Esophagus muscularis mucosa (tissue), 4 donors: ENCODE measurements at regions not wholly inside any gene's neighbourhood (a gene's known extent, or its start where the extent isn't known, plus 50 kb on each side); places are given as distances from the start of the nearest gene placed in this dataset.
"Not testable (repeated sequence)": the region's sequence is repeated elsewhere in the genome, so short reads cannot be mapped to it uniquely, and the experiment has no call there.

Source experiments
- DNase-seq: peaks from one replicate; pipeline ENCODE4 v3.0.0-alpha.2; 2017; ENCODE audit errors: extremely low spot score
- H3K27ac ChIP-seq, 4 donors: fragments of 200-600 bp; sonication (generic); replicated peaks in 1 of 4; 1 replicate in 3 of 4; 2 replicates in 1 of 4; pipeline ENCODE4 v1.5.1; 2016 to 2019; ENCODE audit warnings: mild to moderate bottlenecking in 1 of 4
- H3K27me3 ChIP-seq, 4 donors: fragments of 200-600 bp; sonication (generic); one replicate each; pipeline versions ENCODE4 v1.5.1 to v1.6.0; 2016 to 2019
- H3K36me3 ChIP-seq, 4 donors: fragments of 200-600 bp; sonication (generic); one replicate each; pipeline ENCODE4 v1.5.1; 2016 to 2019
- H3K4me1 ChIP-seq, 4 donors: fragments of 200-600 bp; sonication (generic); one replicate each; pipeline ENCODE4 v1.5.1; 2016 to 2019
- H3K4me3 ChIP-seq, 4 donors: fragments of 200-600 bp; sonication (generic); 1 replicate in 2 of 4; 2 replicates in 2 of 4; pipeline ENCODE4 v1.5.1; 2016 to 2019; ENCODE audit warnings: mild to moderate bottlenecking in 4 of 4, moderate library complexity in 1 of 4
- H3K9me3 ChIP-seq, 4 donors: fragments of 200-600 bp; sonication (generic); 1 replicate in 3 of 4; 2 replicates in 1 of 4; pipeline ENCODE4 v1.5.1; 2016 to 2019
- EP300 ChIP-seq: sonication (generic); formaldehyde crosslinking; IDR thresholded peaks from one replicate; pipeline ENCODE4 v1.6.1; 2017; ENCODE audit warnings: antibody characterized with exemption
- POLR2A ChIP-seq: fragments of 450-650 bp; IDR thresholded peaks from one replicate; pipeline ENCODE4 v1.6.1; 2017; ENCODE audit warnings: antibody characterized with exemption, moderate library complexity, mild to moderate bottlenecking, low read depth
- POLR2AphosphoS5 ChIP-seq, 2 donors: sonication (generic); formaldehyde crosslinking; IDR thresholded peaks; one replicate each; pipeline ENCODE4 v1.6.1; 2017; ENCODE audit warnings: antibody characterized with exemption in 2 of 2
- WGBS: methylation state at CpG from one replicate; pipeline ENCODE4 v1.1.5; 2018; 5-methylcytosine and 5-hydroxymethylcytosine counted together
- intact Hi-C: fragments of 100-400 bp; cut with DNase I; formaldehyde crosslinking; loops from one replicate; pipeline ENCODE4 v1.15.1; 2023
- TF ChIP-seq, protein P1 (sequence below), 3 experiments: fragments of 200-600 bp in 2 of 3; fragments of 450-650 bp in 1 of 3; sonication (generic) in 2 of 3; IDR thresholded peaks; one replicate each; pipeline ENCODE4 v1.5.1; 2017 to 2019; ENCODE audit warnings: antibody characterized with exemption in 3 of 3, mild to moderate bottlenecking in 2 of 3, moderate library complexity in 1 of 3

DNA sequence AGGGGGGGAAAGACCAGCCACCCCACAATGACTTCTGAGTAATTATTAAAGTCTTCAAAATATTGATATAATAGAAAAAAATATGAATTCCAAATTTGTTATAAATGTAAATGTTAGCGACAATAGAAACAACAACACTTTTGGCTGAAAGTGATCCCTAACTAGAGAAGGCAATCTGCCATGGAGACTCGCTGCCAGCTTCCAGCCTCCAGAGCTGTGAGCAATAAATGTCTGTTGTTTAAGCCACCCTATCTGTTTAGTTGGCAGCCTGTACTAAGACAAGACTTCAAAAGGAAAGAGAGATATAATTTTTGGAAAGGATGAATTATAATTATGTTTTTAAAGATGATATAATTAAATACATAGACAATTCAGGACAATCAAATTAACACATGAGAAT, 130.8 kb upstream of the HSFY2 start:
- Histone ChIP-seq H3K36me3 (no peaks in the 10 kb centered on the region), H3K9me3 (no peaks in the 10 kb centered on the region), H3K4me3 (no peak overlapping the region), H3K4me1 (no peaks in the 10 kb centered on the region), H3K27me3 (no peaks in the 10 kb centered on the region), H3K27ac (no peak overlapping the region)
- TF ChIP-seq POLR2A (no peak), POLR2AphosphoS5 (IDR thresholded peaks at IDR 0.05) (no peak), EP300 (no peak)
- TF ChIP-seq, protein P1, sequence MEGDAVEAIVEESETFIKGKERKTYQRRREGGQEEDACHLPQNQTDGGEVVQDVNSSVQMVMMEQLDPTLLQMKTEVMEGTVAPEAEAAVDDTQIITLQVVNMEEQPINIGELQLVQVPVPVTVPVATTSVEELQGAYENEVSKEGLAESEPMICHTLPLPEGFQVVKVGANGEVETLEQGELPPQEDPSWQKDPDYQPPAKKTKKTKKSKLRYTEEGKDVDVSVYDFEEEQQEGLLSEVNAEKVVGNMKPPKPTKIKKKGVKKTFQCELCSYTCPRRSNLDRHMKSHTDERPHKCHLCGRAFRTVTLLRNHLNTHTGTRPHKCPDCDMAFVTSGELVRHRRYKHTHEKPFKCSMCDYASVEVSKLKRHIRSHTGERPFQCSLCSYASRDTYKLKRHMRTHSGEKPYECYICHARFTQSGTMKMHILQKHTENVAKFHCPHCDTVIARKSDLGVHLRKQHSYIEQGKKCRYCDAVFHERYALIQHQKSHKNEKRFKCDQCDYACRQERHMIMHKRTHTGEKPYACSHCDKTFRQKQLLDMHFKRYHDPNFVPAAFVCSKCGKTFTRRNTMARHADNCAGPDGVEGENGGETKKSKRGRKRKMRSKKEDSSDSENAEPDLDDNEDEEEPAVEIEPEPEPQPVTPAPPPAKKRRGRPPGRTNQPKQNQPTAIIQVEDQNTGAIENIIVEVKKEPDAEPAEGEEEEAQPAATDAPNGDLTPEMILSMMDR (IDR thresholded peaks at IDR 0.05), result no peak
- DNase-seq, result no peak
- WGBS, result no CpG with 5 or more reads among the region's 2 CpGs
- intact Hi-C loops, result no loop called here

DNA sequence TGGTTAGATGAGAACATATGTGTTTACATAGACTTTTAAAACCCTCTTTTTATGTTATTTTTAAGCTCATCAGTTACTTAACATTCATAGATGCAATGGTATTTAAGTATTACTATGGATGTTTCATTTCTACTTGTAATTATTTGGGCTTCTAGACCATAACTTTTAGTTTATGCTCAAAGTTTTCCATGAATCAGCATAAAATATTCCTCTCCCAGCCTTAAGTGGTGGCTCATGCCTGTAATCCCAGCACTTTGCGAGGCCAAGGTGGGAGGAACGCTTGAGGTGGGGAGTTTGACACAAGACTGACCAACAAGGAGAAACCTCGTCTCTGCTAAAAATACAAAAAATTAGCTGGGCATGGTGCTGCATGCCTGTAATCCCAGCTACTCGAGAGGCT, 118.5 kb upstream of the HSFY2 start:
- Histone ChIP-seq H3K27ac (no peak overlapping the region), H3K4me1 (no peaks in the 10 kb centered on the region), H3K4me3 (no peak overlapping the region), H3K36me3 (no peaks in the 10 kb centered on the region), H3K9me3 (peaks cover 0 to 3% (median 0%) of the 10 kb centered on the region in 4 donors), H3K27me3 (no peaks in the 10 kb centered on the region)
- intact Hi-C loops, result no loop called here
- TF ChIP-seq EP300, result no peak
- TF ChIP-seq, protein P1 (IDR thresholded peaks at IDR 0.05), result no peak
- no peak for TF ChIP-seq POLR2AphosphoS5 (IDR thresholded peaks at IDR 0.05)
- TF ChIP-seq POLR2A, result no peak
- DNase-seq, result no peak
- WGBS, result no CpG with 5 or more reads among the region's 4 CpGs

DNA sequence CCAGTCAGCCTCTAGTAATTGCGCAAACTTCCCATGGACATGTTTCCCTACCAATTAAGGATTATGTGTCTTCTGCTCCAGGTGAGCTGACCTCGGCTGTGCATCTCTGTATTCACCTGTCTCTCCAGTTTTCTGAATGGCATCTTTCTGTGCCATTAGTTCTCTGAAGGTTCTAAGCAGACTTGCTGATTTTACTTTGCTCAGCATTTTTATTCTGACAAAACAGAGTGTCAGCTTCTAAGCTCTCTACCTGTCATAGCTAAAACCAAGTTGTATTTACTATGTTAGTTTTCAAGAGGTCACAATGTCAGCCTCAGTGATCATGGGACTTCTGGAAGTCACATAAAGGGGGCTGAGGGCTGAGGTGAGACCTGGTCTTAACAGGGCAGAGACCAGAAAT, 116.0 kb upstream of the HSFY2 start:
- no CpG with 5 or more reads among the region's 2 CpGs for WGBS
- Histone ChIP-seq H3K27me3 (no peaks in the 10 kb centered on the region), H3K4me3 (no peak overlapping the region), H3K27ac (no peak overlapping the region), H3K36me3 (no peaks in the 10 kb centered on the region), H3K9me3 (peaks cover 0 to 3% (median 0%) of the 10 kb centered on the region in 4 donors), H3K4me1 (no peaks in the 10 kb centered on the region)
- intact Hi-C loops, result no loop called here
- DNase-seq, result no peak
- TF ChIP-seq POLR2A (no peak), EP300 (no peak), POLR2AphosphoS5 (IDR thresholded peaks at IDR 0.05) (no peak)
- TF ChIP-seq, protein P1 (IDR thresholded peaks at IDR 0.05), result no peak

DNA sequence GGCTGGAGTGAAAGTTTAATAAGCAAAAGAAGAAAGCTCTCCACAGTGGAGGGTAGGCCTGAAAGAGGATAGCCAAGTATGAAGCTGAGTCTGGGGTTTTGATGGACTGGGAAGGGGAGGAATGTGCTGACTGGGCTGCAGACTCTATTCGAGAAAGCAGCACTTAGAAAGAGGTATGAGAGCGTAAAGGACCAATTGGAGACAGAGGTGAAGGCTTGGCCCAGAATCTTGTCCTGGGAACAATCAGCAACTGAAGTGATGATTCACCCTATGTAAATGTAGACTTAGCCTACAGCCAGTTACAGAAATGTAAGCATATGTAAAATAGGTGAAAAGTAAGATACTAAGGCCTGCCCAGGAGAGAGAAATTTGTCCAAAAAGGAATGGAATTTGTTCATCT, 111.2 kb upstream of the HSFY2 start:
- no peak overlapping the region for H3K4me3 ChIP-seq
- WGBS, result no CpG with 5 or more reads among the region's 2 CpGs
- peaks cover 0 to 2% (median 0%) of the 10 kb centered on the region in 4 donors for H3K36me3 ChIP-seq
- intact Hi-C loops, result no loop called here
- no peaks in the 10 kb centered on the region for H3K27me3 ChIP-seq
- no peaks in the 10 kb centered on the region for H3K9me3 ChIP-seq
- no peak overlapping the region for H3K27ac ChIP-seq
- no peak for TF ChIP-seq EP300
- TF ChIP-seq POLR2A, result no peak
- TF ChIP-seq, protein P1 (IDR thresholded peaks at IDR 0.05), result no peak
- TF ChIP-seq POLR2AphosphoS5 (IDR thresholded peaks at IDR 0.05), result no peak
- DNase-seq, result no peak
- no peaks in the 10 kb centered on the region for H3K4me1 ChIP-seq

DNA sequence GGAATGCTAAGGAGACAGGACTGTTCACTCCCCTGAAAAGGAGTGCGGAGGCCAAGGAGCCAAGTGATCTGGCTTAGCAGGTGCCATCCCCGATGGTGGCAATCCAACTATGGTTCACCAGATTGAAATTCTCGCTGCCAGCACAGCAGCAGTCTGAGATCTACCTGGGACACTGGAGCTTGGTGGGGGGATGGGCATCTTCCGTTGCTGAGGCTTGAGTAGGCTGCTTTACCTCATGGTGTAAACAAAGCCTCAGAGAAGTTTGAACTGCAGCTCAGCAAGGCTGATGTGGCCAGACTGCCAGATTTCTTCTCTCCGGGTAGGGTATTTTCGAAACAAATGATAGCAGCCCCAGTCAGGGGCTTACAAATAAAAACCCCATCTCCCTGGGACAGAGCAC, 95.6 kb upstream of the HSFY2 start:
- DNase-seq, H3K4me3 ChIP-seq, H3K4me1 ChIP-seq, H3K27ac ChIP-seq, intact Hi-C loops, H3K9me3 ChIP-seq, H3K27me3 ChIP-seq, H3K36me3 ChIP-seq: not testable (repeated sequence)
- WGBS, result no CpG with 5 or more reads among the region's 6 CpGs

DNA sequence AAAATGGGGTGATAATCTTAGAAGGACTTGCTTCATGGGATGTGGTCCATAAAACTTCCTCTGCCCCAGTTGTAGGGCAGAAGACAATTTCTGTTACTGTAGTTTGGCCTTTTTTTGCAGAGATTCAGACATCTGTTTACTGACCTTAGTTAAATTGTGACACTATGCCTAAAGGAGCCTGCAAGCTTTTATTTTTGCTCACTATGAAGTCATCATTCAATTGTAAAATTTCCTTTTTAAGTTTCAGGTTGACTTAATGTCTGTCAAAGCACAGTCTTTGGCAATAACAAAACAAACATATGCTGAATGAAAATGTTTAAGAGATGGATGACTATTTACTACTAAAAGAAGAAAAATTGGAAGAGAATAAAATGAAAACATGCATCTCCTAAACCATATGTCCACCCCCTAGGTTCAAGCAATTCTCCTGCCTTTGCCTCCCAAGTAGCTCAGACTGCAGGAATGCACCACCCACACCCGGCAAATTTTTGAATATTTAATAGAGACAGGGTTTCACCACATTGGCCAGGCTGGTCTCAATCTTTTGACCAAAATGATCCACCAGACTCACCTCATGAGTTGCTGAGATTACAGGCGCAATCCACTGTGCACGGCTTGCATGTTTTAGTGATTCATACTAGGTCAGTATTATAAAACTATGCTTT, 93.5 kb upstream of the HSFY2 start:
- DNase-seq, intact Hi-C loops, H3K27me3 ChIP-seq, H3K9me3 ChIP-seq, H3K4me1 ChIP-seq, H3K4me3 ChIP-seq, H3K27ac ChIP-seq, H3K36me3 ChIP-seq: not testable (repeated sequence)
- no CpG with 5 or more reads among the region's 3 CpGs for WGBS

DNA sequence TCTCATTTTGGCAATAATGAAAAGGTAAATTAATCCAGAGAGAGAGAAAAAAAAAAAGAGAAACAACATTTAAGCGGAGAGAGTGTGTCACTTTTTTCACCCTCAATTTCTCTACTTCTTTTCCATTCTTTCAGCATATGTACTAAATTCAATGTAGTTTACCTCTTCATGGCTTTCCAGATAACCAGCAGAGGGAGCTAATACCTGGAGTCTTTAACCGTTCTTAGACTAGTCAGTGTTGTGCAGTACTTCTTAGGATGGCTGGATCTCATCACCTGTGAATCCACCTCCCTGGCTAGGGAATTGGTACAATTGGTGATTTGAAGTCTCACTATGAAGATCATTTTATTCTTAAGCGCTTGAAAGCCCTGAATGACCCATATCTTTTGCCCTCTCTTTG, 87.3 kb upstream of the HSFY2 start:
- H3K4me3 ChIP-seq, intact Hi-C loops, H3K36me3 ChIP-seq, H3K4me1 ChIP-seq, H3K9me3 ChIP-seq, H3K27me3 ChIP-seq, DNase-seq, H3K27ac ChIP-seq: not testable (repeated sequence)
- no CpG with 5 or more reads among the region's 3 CpGs for whole genome bisulfite sequencing

DNA sequence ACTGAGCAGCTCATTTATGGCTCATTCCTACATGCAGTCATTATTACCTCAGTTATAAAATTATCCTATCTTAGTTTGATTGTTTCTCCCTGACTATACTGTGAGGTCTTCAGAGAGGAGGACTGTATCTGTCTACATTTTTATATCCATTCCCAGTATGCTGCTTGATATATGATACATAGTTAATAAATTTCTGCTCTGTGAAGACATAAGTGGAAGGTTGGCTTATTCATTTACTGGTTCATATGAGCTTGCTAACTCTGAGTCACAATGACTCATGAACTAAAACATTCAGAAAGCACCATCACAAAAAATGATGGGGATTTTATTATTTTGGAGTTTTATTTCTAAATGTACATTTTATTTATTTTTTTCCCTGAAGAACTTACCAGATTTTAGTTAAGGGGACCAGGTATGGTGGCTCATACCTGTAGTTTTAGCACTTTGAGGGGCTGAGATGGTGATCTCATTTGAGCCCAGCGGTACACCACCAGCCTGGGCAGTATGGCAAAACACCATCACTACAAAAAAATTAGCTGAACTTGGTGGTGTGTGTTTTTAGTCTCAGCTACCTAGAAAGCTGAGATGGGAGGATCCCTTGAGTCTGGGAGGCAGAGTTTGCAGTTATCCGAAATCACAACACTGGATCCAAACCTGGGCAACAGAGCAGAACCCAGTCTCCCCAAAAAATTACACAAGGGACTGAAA, 85.1 kb upstream of the HSFY2 start:
- WGBS, result no CpG with 5 or more reads among the region's 2 CpGs
- not testable (repeated sequence) for H3K36me3 ChIP-seq

More for the DNA sequence above, 85.1 kb upstream of the HSFY2 start:
- H3K9me3 ChIP-seq, H3K27me3 ChIP-seq, intact Hi-C loops, H3K4me1 ChIP-seq, DNase-seq, H3K27ac ChIP-seq, H3K4me3 ChIP-seq: not testable (repeated sequence)
